RWPE1 (cell line): ENCODE measurements at regions not wholly inside any gene's neighbourhood (a gene's known extent, or its start where the extent isn't known, plus 50 kb on each side); places are given as distances from the start of the nearest gene placed in this dataset.

Experiments
- CTCF ChIA-PET: fragments of 350-600 bp; sonication (Branson Sonifier 250); formaldehyde crosslinking; extraction: SDS; loops from one replicate; lab custom pipeline; 2021; lab: Yijun Ruan, JAX
- POLR2A ChIA-PET: fragments of 400-600 bp; formaldehyde crosslinking; extraction: SDS; loops from one replicate; lab custom pipeline; 2020; ENCODE audit warnings: antibody characterized with exemption; ENCODE audit not compliant: low non-redundant PET; lab: Yijun Ruan, JAX
- DNase-seq: peaks from one replicate; pipeline ENCODE4 v3.0.0; 2012; ENCODE audit warnings: low spot score
- H3K27ac ChIP-seq: fragments of 450-650 bp; 2 replicates; pipeline ENCODE4 v1.5.1; 2017
- CTCF ChIP-seq: fragments of 450-650 bp; conservative IDR thresholded peaks from 2 replicates; pipeline ENCODE4 v1.5.1; 2017; ENCODE audit warnings: low read depth, mild to moderate bottlenecking

GRCh38 chr7:134561-135256, 57.7 kb upstream of the FAM20C start:
- no peak for TF ChIP-seq CTCF
- ChIA-PET POLR2A (interaction anchor here (1.0 kb wide), 1 partner anchor 15 kb away, joined by 3 read pairs; no protein-coding TSS in a partner anchor), CTCF (no interaction called here)
- no peak overlapping the region for H3K27ac ChIP-seq
- no peak for DNase-seq

- TF ChIP-seq CTCF, result no peak
- no peak for DNase-seq
- CTCF ChIA-PET, result no interaction called here
- no peak overlapping the region for H3K27ac ChIP-seq
- POLR2A ChIA-PET, result interaction anchor here (1.0 kb wide), 1 partner anchor 14 kb away, joined by 3 read pairs; no protein-coding TSS in a partner anchor
These were observed 57.1 kb upstream of the FAM20C start for GRCh38 chr7:135257-135653.

GRCh38 chr7:135731-136645, 56.4 kb upstream of the FAM20C start:
- ChIA-PET POLR2A (interaction anchor here (1.0 kb wide), 1 partner anchor 13 kb away, joined by 3 read pairs; no protein-coding TSS in a partner anchor), CTCF (interaction anchor here (0.6 to 1.2 kb wide), 2 partner anchors 12 to 86 kb away, joined by 4 to 6 read pairs; no protein-coding TSS in a partner anchor)

GRCh38 chr7:137094-137891, 55.1 kb upstream of the FAM20C start:
- no peak for TF ChIP-seq CTCF
- POLR2A ChIA-PET, result no interaction called here
- no peak for DNase-seq
- no peak overlapping the region for H3K27ac ChIP-seq
- CTCF ChIA-PET, result interaction anchor here (0.6 to 1.2 kb wide), 2 partner anchors 11 to 13 kb away, joined by 3 to 4 read pairs; no protein-coding TSS in a partner anchor

More at GRCh38 chr7:135731-136645, 56.4 kb upstream of the FAM20C start:
- no peak overlapping the region for H3K27ac ChIP-seq
- DNase-seq, result no peak
- TF ChIP-seq CTCF, result no peak

- ChIA-PET CTCF (no interaction called here), POLR2A (no interaction called here)
- no peak for TF ChIP-seq CTCF
- no peak overlapping the region for H3K27ac ChIP-seq
- DNase-seq, result no peak
These were observed 53.2 kb upstream of the FAM20C start for GRCh38 chr7:139131-139530.
